ENCODE measurements at regions not wholly inside any gene's neighbourhood (a gene's known extent, or its start where the extent isn't known, plus 50 kb on each side); places are given as distances from the start of the nearest gene placed in this dataset.

- intact Hi-C loops (cut with DNase I), result no loop called here
- no peak for TF ChIP-seq CTCF (IDR thresholded peaks at IDR 0.05)
- no peak for TF ChIP-seq POLR2A (IDR thresholded peaks at IDR 0.05)
- TF ChIP-seq POLR2AphosphoS5 (IDR thresholded peaks at IDR 0.05), result no peak
- 74% methylated on average over 6 of the region's 6 CpGs for WGBS
- Histone ChIP-seq H3K27ac (no peak overlapping the region), H3K9me3 (no peaks in the 10 kb centered on the region), H3K4me1 (replicated peaks) (no peaks in the 10 kb centered on the region), H3K36me3 (no peaks in the 10 kb centered on the region), H3K4me3 (no peak overlapping the region), H3K27me3 (replicated peaks; ENCODE audit: insufficient read depth) (no peaks in the 10 kb centered on the region)
- DNase-seq (ENCODE audit: low spot score), result no peak
Measured at GRCh38 chr2:234873828-234874173, 78.0 kb upstream of the SH3BP4 start.

GRCh38 chr2:234873103-234873827 is 78.6 kb upstream of the SH3BP4 start:
- H3K27ac ChIP-seq, result no peak overlapping the region
- intact Hi-C loops (cut with DNase I), result no loop called here
- no peak for TF ChIP-seq POLR2A (IDR thresholded peaks at IDR 0.05)
- TF ChIP-seq CTCF (IDR thresholded peaks at IDR 0.05), result no peak
- no peak for TF ChIP-seq POLR2AphosphoS5 (IDR thresholded peaks at IDR 0.05)

GRCh38 chr2:234869969-234870368 is 81.8 kb upstream of the SH3BP4 start:
- Histone ChIP-seq H3K4me3 (no peak overlapping the region), H3K27ac (no peak overlapping the region)

More at GRCh38 chr2:234873103-234873827, 78.6 kb upstream of the SH3BP4 start:
- Histone ChIP-seq H3K4me1 (replicated peaks) (no peaks in the 10 kb centered on the region), H3K36me3 (no peaks in the 10 kb centered on the region), H3K4me3 (no peak overlapping the region), H3K27me3 (replicated peaks; ENCODE audit: insufficient read depth) (no peaks in the 10 kb centered on the region), H3K9me3 (no peaks in the 10 kb centered on the region)
- WGBS, result 94% methylated on average over 14 of the region's 14 CpGs
- DNase-seq (ENCODE audit: low spot score), result no peak

GRCh38 chr2:234869164-234869563 is 82.7 kb upstream of the SH3BP4 start:
- no peaks in the 10 kb centered on the region for H3K27me3 ChIP-seq (replicated peaks; ENCODE audit: insufficient read depth)
- H3K4me3 ChIP-seq, result no peak overlapping the region
- no peaks in the 10 kb centered on the region for H3K9me3 ChIP-seq
- no peak overlapping the region for H3K27ac ChIP-seq
- H3K4me1 ChIP-seq (replicated peaks), result no peaks in the 10 kb centered on the region
- TF ChIP-seq POLR2A (IDR thresholded peaks at IDR 0.05), result no peak
- TF ChIP-seq POLR2AphosphoS5 (IDR thresholded peaks at IDR 0.05), result no peak
- TF ChIP-seq CTCF (IDR thresholded peaks at IDR 0.05), result no peak
- intact Hi-C loops (cut with DNase I), result no loop called here
- DNase-seq (ENCODE audit: low spot score), result no peak
- no peaks in the 10 kb centered on the region for H3K36me3 ChIP-seq
- 54% methylated on average over 2 of the region's 2 CpGs for WGBS

More at GRCh38 chr2:234869969-234870368, 81.8 kb upstream of the SH3BP4 start:
- DNase-seq (ENCODE audit: low spot score), result no peak
- no peaks in the 10 kb centered on the region for H3K4me1 ChIP-seq (replicated peaks)
- intact Hi-C loops (cut with DNase I), result no loop called here
- WGBS, result 96% methylated on average over 3 of the region's 3 CpGs
- no peaks in the 10 kb centered on the region for H3K36me3 ChIP-seq
- H3K27me3 ChIP-seq (replicated peaks; ENCODE audit: insufficient read depth), result no peaks in the 10 kb centered on the region
- H3K9me3 ChIP-seq, result no peaks in the 10 kb centered on the region
- TF ChIP-seq POLR2A (IDR thresholded peaks at IDR 0.05) (no peak), POLR2AphosphoS5 (IDR thresholded peaks at IDR 0.05) (no peak), CTCF (IDR thresholded peaks at IDR 0.05) (no peak)

GRCh38 chr2:234867882-234868285 is 83.9 kb upstream of the SH3BP4 start:
- Histone ChIP-seq H3K4me1 (replicated peaks) (no peaks in the 10 kb centered on the region), H3K27ac (no peak overlapping the region), H3K36me3 (no peaks in the 10 kb centered on the region), H3K9me3 (no peaks in the 10 kb centered on the region), H3K4me3 (no peak overlapping the region), H3K27me3 (replicated peaks; ENCODE audit: insufficient read depth) (no peaks in the 10 kb centered on the region)
- intact Hi-C loops (cut with DNase I), result no loop called here
- 85% methylated on average over 3 of the region's 3 CpGs for WGBS
- TF ChIP-seq POLR2A (IDR thresholded peaks at IDR 0.05) (no peak), CTCF (IDR thresholded peaks at IDR 0.05) (no peak), POLR2AphosphoS5 (IDR thresholded peaks at IDR 0.05) (no peak)
- DNase-seq (ENCODE audit: low spot score), result no peak
